K562 (cell line): ENCODE measurements at regions not wholly inside any gene's neighbourhood (a gene's known extent, or its start where the extent isn't known, plus 50 kb on each side); places are given as distances from the start of the nearest gene placed in this dataset.
A peak's percentile ranks its signal among the peaks of the same experiment; 100 is the strongest.

Experiments
- BHLHE40 ChIP-seq: IDR thresholded peaks from 2 replicates; pipeline ENCODE4 v1.6.1; 2011; ENCODE audit warnings: low read length, improper control_type of control experiment
- DDX20 ChIP-seq: fragments of 450-650 bp; IDR thresholded peaks from 2 replicates; pipeline ENCODE4 v1.6.1; 2016; ENCODE audit warnings: missing genetic modification characterization, low read depth, mild to moderate bottlenecking, missing compliant biosample characterization, moderate library complexity
- EZH2 ChIP-seq: IDR thresholded peaks from 2 replicates; pipeline ENCODE4 v1.6.1; 2012; ENCODE audit warnings: low read depth, mild to moderate bottlenecking, inconsistent platforms, low read length, borderline replicate concordance
- HNRNPK ChIP-seq: fragments of 200-400 bp; formaldehyde crosslinking; IDR thresholded peaks from one replicate; pipeline ENCODE4 v1.6.1; 2018; ENCODE audit warnings: mild to moderate bottlenecking, low read depth, low read length; ENCODE audit not compliant: poor library complexity, severe bottlenecking
- KDM5B ChIP-seq: fragments of 200-600 bp; sonication (generic); IDR thresholded peaks from 2 replicates; pipeline ENCODE4 v1.6.1; 2012; ENCODE audit warnings: low read depth, mild to moderate bottlenecking, moderate library complexity, low read length, control low read depth, inconsistent platforms; ENCODE audit not compliant: insufficient replicate concordance
- MAFG ChIP-seq: fragments of 450-650 bp; conservative IDR thresholded peaks from 2 replicates; pipeline ENCODE4 v1.6.1; 2016; ENCODE audit warnings: missing genetic modification characterization, missing compliant biosample characterization
- MECOM ChIP-seq: fragments of 250-450 bp; sonication (Bioruptor Pico); IDR thresholded peaks from 2 replicates; pipeline ENCODE4 v1.8.0; 2022; ENCODE audit warnings: inconsistent platforms
- MTA3 ChIP-seq: fragments of 450-650 bp; formaldehyde crosslinking; IDR thresholded peaks from 2 replicates; pipeline ENCODE4 v1.6.1; 2017; ENCODE audit warnings: mild to moderate bottlenecking, borderline replicate concordance
- POLR2AphosphoS5 ChIP-seq: IDR thresholded peaks from 2 replicates; pipeline ENCODE4 v1.6.1; 2011; ENCODE audit warnings: mild to moderate bottlenecking, low read depth, low read length, moderate library complexity; ENCODE audit not compliant: control insufficient read depth, insufficient read depth
- RAD21 ChIP-seq, 2 experiments: fragments of 250-450 bp in 1 of 2; fragments of 450-650 bp in 1 of 2; sonication (Bioruptor Pico) in 1 of 2; formaldehyde crosslinking in 1 of 2; IDR thresholded peaks in 1 of 2; conservative IDR thresholded peaks in 1 of 2; 2 replicates each; pipeline versions ENCODE4 v1.4.0 to v1.8.0; 2020 to 2022; ENCODE audit warnings: mild to moderate bottlenecking in 2 of 2, moderate library complexity in 1 of 2
- RFX5 ChIP-seq: IDR thresholded peaks from 2 replicates; pipeline ENCODE4 v1.6.1; 2011; ENCODE audit warnings: low read depth, mild to moderate bottlenecking, improper control_type of control experiment, low read length
- SMAD2 ChIP-seq: fragments of 150-350 bp; IDR thresholded peaks from 2 replicates; pipeline ENCODE4 v1.6.1; 2014; ENCODE audit warnings: low read depth, mild to moderate bottlenecking, low read length
- SNIP1 ChIP-seq: fragments of 450-650 bp; IDR thresholded peaks from 2 replicates; pipeline ENCODE4 v1.7.1; 2017; ENCODE audit warnings: low read depth, mild to moderate bottlenecking
- STAT5A ChIP-seq: IDR thresholded peaks from 2 replicates; pipeline ENCODE4 v1.6.1; 2012; ENCODE audit warnings: low read length, inconsistent platforms, borderline replicate concordance
- ZKSCAN3 ChIP-seq: fragments of 250-450 bp; sonication (Bioruptor Pico); IDR thresholded peaks from 2 replicates; pipeline ENCODE4 v1.4.0; 2020
- ZNF140 ChIP-seq: fragments of 250-450 bp; sonication (Bioruptor Pico); IDR thresholded peaks from 2 replicates; pipeline ENCODE4 v1.8.0; 2021; ENCODE audit warnings: moderate library complexity, mild to moderate bottlenecking, inconsistent platforms
- TF ChIP-seq, protein P1 (sequence below): IDR thresholded peaks from 3 replicates; pipeline ENCODE4 v1.6.1; 2011; ENCODE audit warnings: borderline replicate concordance, mild to moderate bottlenecking, moderate library complexity; ENCODE audit not compliant: insufficient read length; ENCODE audit errors: extremely low read depth
- TF ChIP-seq, protein P2 (sequence below): sonication (generic); formaldehyde crosslinking; IDR thresholded peaks from 2 replicates; pipeline ENCODE4 v1.8.0; 2022; ENCODE audit warnings: mild to moderate bottlenecking, missing genetic modification reagents
- TF ChIP-seq, protein P3 (sequence below): sonication (generic); formaldehyde crosslinking; IDR thresholded peaks from 2 replicates; pipeline ENCODE4 v1.8.0; 2022; ENCODE audit warnings: missing genetic modification reagents, mild to moderate bottlenecking, borderline replicate concordance
- TF ChIP-seq, protein P4 (sequence below): fragments of 200-400 bp; formaldehyde crosslinking; IDR thresholded peaks from 2 replicates; pipeline ENCODE4 v1.6.1; 2017; ENCODE audit warnings: mild to moderate bottlenecking, low read depth, low read length, moderate library complexity

DNA sequence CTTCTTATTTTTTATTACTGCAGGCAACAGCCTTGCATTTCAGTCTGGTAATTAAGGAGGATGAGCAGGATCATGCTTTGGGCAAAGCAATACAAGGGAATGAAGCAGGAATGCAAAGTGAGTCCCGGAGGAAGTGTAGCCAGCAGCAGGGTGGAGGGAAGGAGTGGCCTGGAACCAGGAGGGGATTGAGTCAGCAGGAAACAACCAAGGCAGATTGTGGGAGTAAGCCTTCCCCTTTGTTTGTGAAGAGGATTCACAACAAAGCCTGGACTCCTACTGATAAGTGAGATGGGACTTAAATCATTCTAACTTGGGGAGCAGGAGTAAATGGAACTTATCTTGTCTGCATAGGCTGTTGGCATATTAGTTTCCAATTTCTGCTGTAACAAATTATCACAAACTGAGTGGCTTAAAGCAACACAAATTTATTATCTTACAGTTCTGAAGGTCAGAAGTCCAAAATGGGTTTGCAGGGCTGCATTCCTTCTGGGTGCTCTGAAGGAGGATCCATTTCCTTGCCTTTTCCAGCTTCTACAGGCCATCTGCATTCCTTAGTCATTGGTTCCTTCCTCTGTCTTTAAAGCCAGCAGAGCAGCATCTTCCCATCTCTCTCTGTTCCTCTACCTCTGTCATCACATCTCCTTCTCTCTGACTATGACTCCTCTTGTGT lies 93.2 kb upstream of the AP1S2 start (continued):
- no peak for TF ChIP-seq MTA3
- TF ChIP-seq, protein P1, sequence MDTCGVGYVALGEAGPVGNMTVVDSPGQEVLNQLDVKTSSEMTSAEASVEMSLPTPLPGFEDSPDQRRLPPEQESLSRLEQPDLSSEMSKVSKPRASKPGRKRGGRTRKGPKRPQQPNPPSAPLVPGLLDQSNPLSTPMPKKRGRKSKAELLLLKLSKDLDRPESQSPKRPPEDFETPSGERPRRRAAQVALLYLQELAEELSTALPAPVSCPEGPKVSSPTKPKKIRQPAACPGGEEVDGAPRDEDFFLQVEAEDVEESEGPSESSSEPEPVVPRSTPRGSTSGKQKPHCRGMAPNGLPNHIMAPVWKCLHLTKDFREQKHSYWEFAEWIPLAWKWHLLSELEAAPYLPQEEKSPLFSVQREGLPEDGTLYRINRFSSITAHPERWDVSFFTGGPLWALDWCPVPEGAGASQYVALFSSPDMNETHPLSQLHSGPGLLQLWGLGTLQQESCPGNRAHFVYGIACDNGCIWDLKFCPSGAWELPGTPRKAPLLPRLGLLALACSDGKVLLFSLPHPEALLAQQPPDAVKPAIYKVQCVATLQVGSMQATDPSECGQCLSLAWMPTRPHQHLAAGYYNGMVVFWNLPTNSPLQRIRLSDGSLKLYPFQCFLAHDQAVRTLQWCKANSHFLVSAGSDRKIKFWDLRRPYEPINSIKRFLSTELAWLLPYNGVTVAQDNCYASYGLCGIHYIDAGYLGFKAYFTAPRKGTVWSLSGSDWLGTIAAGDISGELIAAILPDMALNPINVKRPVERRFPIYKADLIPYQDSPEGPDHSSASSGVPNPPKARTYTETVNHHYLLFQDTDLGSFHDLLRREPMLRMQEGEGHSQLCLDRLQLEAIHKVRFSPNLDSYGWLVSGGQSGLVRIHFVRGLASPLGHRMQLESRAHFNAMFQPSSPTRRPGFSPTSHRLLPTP, result no peak
- TF ChIP-seq EZH2, result no peak
- 0 out of 4 replicates have a peak, but pooled peaks of 1 of the 2 experiments have one; percentile 2 for TF ChIP-seq RAD21 (CRISPR knock-in tag; conservative IDR thresholded peaks at IDR 0.05 in 1 of 2, IDR thresholded peaks at IDR 0.05 in 1 of 2)
- TF ChIP-seq HNRNPK, result no peak
- TF ChIP-seq ZKSCAN3, result no peak
- no peak for TF ChIP-seq SNIP1
- TF ChIP-seq ZNF140 (CRISPR knock-in tag), result no peak
- TF ChIP-seq DDX20, result no peak
- TF ChIP-seq POLR2AphosphoS5, result no peak
- TF ChIP-seq, protein P2, sequence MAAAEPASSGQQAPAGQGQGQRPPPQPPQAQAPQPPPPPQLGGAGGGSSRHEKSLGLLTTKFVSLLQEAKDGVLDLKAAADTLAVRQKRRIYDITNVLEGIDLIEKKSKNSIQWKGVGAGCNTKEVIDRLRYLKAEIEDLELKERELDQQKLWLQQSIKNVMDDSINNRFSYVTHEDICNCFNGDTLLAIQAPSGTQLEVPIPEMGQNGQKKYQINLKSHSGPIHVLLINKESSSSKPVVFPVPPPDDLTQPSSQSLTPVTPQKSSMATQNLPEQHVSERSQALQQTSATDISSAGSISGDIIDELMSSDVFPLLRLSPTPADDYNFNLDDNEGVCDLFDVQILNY, result no peak
- TF ChIP-seq, protein P3, sequence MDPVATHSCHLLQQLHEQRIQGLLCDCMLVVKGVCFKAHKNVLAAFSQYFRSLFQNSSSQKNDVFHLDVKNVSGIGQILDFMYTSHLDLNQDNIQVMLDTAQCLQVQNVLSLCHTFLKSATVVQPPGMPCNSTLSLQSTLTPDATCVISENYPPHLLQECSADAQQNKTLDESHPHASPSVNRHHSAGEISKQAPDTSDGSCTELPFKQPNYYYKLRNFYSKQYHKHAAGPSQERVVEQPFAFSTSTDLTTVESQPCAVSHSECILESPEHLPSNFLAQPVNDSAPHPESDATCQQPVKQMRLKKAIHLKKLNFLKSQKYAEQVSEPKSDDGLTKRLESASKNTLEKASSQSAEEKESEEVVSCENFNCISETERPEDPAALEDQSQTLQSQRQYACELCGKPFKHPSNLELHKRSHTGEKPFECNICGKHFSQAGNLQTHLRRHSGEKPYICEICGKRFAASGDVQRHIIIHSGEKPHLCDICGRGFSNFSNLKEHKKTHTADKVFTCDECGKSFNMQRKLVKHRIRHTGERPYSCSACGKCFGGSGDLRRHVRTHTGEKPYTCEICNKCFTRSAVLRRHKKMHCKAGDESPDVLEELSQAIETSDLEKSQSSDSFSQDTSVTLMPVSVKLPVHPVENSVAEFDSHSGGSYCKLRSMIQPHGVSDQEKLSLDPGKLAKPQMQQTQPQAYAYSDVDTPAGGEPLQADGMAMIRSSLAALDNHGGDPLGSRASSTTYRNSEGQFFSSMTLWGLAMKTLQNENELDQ, result no peak
- no peak for TF ChIP-seq SMAD2
- peak; percentile 27 for TF ChIP-seq MAFG (tag)
- TF ChIP-seq RFX5, result no peak
- no peak for TF ChIP-seq BHLHE40
- TF ChIP-seq, protein P4, sequence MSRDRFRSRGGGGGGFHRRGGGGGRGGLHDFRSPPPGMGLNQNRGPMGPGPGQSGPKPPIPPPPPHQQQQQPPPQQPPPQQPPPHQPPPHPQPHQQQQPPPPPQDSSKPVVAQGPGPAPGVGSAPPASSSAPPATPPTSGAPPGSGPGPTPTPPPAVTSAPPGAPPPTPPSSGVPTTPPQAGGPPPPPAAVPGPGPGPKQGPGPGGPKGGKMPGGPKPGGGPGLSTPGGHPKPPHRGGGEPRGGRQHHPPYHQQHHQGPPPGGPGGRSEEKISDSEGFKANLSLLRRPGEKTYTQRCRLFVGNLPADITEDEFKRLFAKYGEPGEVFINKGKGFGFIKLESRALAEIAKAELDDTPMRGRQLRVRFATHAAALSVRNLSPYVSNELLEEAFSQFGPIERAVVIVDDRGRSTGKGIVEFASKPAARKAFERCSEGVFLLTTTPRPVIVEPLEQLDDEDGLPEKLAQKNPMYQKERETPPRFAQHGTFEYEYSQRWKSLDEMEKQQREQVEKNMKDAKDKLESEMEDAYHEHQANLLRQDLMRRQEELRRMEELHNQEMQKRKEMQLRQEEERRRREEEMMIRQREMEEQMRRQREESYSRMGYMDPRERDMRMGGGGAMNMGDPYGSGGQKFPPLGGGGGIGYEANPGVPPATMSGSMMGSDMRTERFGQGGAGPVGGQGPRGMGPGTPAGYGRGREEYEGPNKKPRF, result no peak
- TF ChIP-seq STAT5A, result no peak
- TF ChIP-seq MECOM (CRISPR knock-in tag), result peak; percentile 100
- no peak for TF ChIP-seq KDM5B
